ENCODE measurements at regions not wholly inside any gene's neighbourhood (a gene's known extent, or its start where the extent isn't known, plus 50 kb on each side); places are given as distances from the start of the nearest gene placed in this dataset.

- TF ChIP-seq CTCF (IDR thresholded peaks at IDR 0.05) (no peak), EZH2 (IDR thresholded peaks at IDR 0.05; ENCODE audit: borderline replicate concordance, insufficient read depth, low read depth, low read length, poor library complexity, severe bottlenecking) (no peak)
Observed at GRCh38 chr11:127639916-127640315, 639.3 kb upstream of the KIRREL3 start.

Data from B cell (primary cell).